ENCODE measurements at regions not wholly inside any gene's neighbourhood (a gene's known extent, or its start where the extent isn't known, plus 50 kb on each side); places are given as distances from the start of the nearest gene placed in this dataset.

GRCh38 chr15:39315206-39315850 lies 265.6 kb upstream of the THBS1 start:
- no peak overlapping the region for H3K4me2 ChIP-seq (ENCODE audit: insufficient read depth, low read length)
- CTCF ChIA-PET = interaction anchor here (1.0 to 2.4 kb wide), 4 partner anchors 11 to 265 kb away, joined by 3 to 9 read pairs (median 4); no protein-coding TSS in a partner anchor
- no peak overlapping the region for H3K9ac ChIP-seq (replicated peaks; ENCODE audit: extremely low read depth, insufficient read depth, low read length)
- H4K20me1 ChIP-seq (replicated peaks; ENCODE audit: control insufficient read depth, extremely low read depth, insufficient read depth, low read length) = no peaks in the 10 kb centered on the region
- H3K79me2 ChIP-seq (ENCODE audit: control insufficient read depth, insufficient read depth, low read length) = no peaks in the 10 kb centered on the region
- H3K9me3 ChIP-seq (replicated peaks; ENCODE audit: control insufficient read depth, insufficient read depth, low read length) = no peaks in the 10 kb centered on the region
- POLR2A ChIA-PET = no interaction called here
- H3K4me1 ChIP-seq (ENCODE audit: control insufficient read depth, extremely low read depth, insufficient read depth, low read length) = no peaks in the 10 kb centered on the region
- H2AFZ ChIP-seq (ENCODE audit: low read depth, low read length) = no peak overlapping the region
- no peaks in the 10 kb centered on the region for H3K27me3 ChIP-seq (ENCODE audit: control insufficient read depth in 2 of 2, insufficient read depth in 2 of 2, low read length in 2 of 2)
- FAIRE-seq (no peak), DNase-seq (ENCODE audit: low read depth, low spot score) (no peak)
- no peak overlapping the region for H3K4me3 ChIP-seq (replicated peaks in 1 of 3; ENCODE audit: insufficient read depth in 1 of 3, low read depth in 1 of 3, low read length in 3 of 3)
- intact Hi-C loops (cut with micrococcal nuclease) = no loop called here
- no TSS peak for BruUV-seq (replicated peaks)
- H3K9me1 ChIP-seq (replicated peaks; ENCODE audit: control insufficient read depth, extremely low read depth, insufficient read depth, low read length) = no peaks in the 10 kb centered on the region
- dilution Hi-C loops (cut with MboI; ENCODE audit: extremely low pct_ligation_motif_present, low sequenced_read_pairs) = no loop called here
- no peak overlapping the region for H3K27ac ChIP-seq (ENCODE audit: insufficient read depth, low read depth, low read length)
- no peaks in the 10 kb centered on the region for H3K36me3 ChIP-seq (ENCODE audit: control insufficient read depth in 2 of 2, extremely low read depth in 1 of 2, insufficient read depth in 2 of 2, low read length in 2 of 2)
- TF ChIP-seq CTCF (IDR thresholded peaks at IDR 0.05; ENCODE audit: extremely low read depth in 1 of 2, insufficient read depth in 1 of 2, low read depth in 1 of 2, low read length in 2 of 2) (no peak), EZH2 (IDR thresholded peaks at IDR 0.05; ENCODE audit: borderline replicate concordance, low read depth, low read length, severe bottlenecking) (no peak), FOS (IDR thresholded peaks at IDR 0.05; ENCODE audit: borderline replicate concordance, insufficient read depth, low read length) (no peak), MYC (IDR thresholded peaks at IDR 0.05; ENCODE audit: low read depth, low read length) (no peak), GATA2 (IDR thresholded peaks at IDR 0.05; ENCODE audit: insufficient read depth, insufficient read length, low read depth, low read length) (no peak), MAX (IDR thresholded peaks at IDR 0.05; ENCODE audit: insufficient read depth, insufficient read length) (no peak), JUN (IDR thresholded peaks at IDR 0.05; ENCODE audit: borderline replicate concordance, insufficient read depth, insufficient read length, low read depth) (no peak), POLR2A (IDR thresholded peaks at IDR 0.05; ENCODE audit: low read depth, low read length) (no peak), POLR2AphosphoS5 (IDR thresholded peaks at IDR 0.05; ENCODE audit: insufficient read depth, low read depth, low read length) (no peak)

All from endothelial cell of umbilical vein (primary cell).